Ramos (cell line): ENCODE measurements at regions not wholly inside any gene's neighbourhood (a gene's known extent, or its start where the extent isn't known, plus 50 kb on each side); places are given as distances from the start of the nearest gene placed in this dataset.

Experiments used
- in situ Hi-C: fragments of 300-500 bp; cut with MboI; formaldehyde crosslinking; loops from one replicate; pipeline ENCODE4 v1.14.3; 2022; ENCODE audit warnings: low sequenced_read_pairs; ENCODE audit not compliant: unreplicated experiment

GRCh38 chr12:47023311-47023710, 56.1 kb upstream of the PCED1B start:
- in situ Hi-C loops: loop anchor here (25.0 kb wide), 2 partner anchors 686 to 886 kb away; no protein-coding TSS in a partner anchor

DNA sequence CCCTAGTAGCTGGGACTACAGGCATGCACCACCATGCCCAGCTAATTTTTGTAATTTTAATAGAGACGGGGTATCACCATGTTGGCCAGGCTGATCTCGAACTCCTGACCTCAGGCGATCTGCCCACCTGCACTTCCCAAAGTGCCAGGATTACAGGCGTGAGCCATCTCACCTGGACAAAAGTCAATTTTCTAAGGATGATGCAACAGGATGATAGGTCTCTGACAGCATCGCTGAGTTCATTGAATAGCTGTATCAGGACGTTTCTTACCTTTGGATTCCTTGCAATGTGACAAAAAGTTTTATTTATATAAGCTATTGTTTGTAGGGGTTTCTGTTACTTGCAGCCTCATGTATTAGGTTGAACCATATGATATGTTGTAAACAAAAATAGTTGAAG, 55.5 kb upstream of the PCED1B start:
- in situ Hi-C loops: loop anchor here (25.0 kb wide), 2 partner anchors 687 to 887 kb away; no protein-coding TSS in a partner anchor

DNA sequence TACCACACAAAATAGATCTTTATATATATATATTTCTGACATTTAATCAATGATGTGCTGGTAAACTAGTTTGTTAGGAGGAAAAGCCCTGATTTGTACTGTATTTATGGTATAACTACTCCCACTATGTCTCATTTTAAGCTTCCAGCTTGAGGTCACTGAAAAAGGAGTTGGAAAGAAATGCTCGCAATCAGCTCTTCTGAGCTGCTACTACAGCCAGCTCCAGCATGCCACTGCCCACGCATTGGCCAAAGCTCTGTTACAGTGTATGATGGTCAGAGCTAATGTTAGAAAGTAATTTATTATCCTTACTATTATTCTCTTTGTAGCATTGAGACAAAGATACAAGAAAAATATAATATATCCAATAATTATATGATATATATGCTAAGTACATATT, 55.0 kb upstream of the PCED1B start:
- in situ Hi-C loops: loop anchor here (25.0 kb wide), 2 partner anchors 687 to 887 kb away; no protein-coding TSS in a partner anchor

DNA sequence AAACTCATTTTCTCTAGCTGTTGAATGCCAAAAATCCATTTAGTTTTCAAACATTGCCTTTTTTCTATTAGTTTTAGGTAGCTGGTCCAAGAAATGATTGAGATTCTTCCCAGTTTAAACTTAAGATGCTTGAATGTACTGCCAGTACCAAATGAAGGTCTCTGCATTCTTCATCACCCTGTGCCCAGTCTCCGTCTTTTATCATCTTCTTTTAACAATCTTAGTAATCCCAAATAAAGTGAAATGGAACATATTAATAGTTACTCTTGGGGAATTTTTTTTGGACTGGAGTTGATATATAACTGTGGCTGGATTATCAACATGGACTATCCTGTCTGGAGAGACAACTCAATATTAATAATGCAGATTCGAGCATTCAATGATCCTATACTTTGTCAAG, 54.1 kb upstream of the PCED1B start:
- in situ Hi-C loops: no loop called here

GRCh38 chr12:47025798-47026197, 53.6 kb upstream of the PCED1B start:
- in situ Hi-C loops: no loop called here

- in situ Hi-C loops: no loop called here
Measured at GRCh38 chr12:47026291-47026690, 53.1 kb upstream of the PCED1B start.
